GM23248 (cell line): ENCODE measurements at regions not wholly inside any gene's neighbourhood (a gene's known extent, or its start where the extent isn't known, plus 50 kb on each side); places are given as distances from the start of the nearest gene placed in this dataset.

Experiments
- EZH2 ChIP-seq: fragments of 200-600 bp; sonication (generic); IDR thresholded peaks from 2 replicates; pipeline ENCODE4 v1.6.1; 2018; ENCODE audit warnings: antibody characterized with exemption, mild to moderate bottlenecking; ENCODE audit not compliant: insufficient read depth, poor library complexity, severe bottlenecking
- EZH2phosphoT487 ChIP-seq: fragments of 200-600 bp; sonication (generic); IDR thresholded peaks from 2 replicates; pipeline ENCODE4 v1.6.1; 2018; ENCODE audit warnings: antibody characterized with exemption, moderate library complexity, mild to moderate bottlenecking, low read depth; ENCODE audit not compliant: insufficient read depth

DNA sequence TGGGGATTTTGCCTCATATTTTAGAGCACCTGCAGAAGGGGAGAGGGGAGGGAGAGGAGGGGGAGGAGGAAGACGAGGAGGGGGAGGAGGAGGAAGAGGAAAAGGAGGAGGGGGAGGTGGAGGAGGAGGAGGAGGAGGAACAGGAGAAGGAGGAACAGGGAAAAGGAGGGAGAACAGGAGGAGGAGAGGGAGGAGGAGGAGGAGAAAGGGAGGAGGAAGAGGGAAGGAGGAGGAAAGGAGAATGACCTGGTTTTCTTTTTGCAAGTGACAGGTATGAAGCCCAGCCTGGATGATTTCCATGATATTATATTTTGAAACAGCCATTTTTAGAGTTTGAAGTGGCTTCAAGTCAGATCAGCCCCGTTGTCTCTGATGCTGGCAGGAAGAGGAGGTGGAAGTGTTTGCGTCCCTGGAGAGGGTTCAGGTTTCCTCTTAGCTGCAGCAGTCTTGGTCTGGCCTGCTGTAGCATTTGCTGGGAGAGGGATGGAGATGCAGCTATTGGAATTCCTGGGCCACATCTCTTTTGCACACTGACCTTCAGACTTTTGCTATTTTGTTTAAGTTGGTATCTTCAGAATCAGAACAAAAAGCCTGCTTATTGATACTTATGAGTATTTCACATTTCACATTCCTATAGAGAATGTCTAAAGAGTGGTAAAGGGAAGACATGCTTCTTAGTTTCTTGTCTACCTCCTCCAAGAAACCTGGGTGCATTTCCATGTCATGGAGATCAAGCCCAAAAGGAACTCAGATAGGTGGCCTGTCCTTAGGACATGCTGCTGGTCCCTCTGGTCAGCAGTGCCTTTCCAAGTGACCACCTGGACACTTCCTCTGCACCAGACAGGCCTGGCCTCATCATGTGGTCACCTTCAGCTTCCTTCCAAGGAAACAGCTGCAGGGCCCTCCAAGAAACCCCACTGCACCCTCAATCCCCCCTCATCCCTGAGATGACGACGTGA, 54.3 kb upstream of the IYD start:
- no peak for TF ChIP-seq EZH2
- no peak for TF ChIP-seq EZH2phosphoT487
